GM19468 (cell line): ENCODE measurements at regions not wholly inside any gene's neighbourhood (a gene's known extent, or its start where the extent isn't known, plus 50 kb on each side); places are given as distances from the start of the nearest gene placed in this dataset.

ENCODE experiments used
- ATAC-seq: cut with Tn5 transposase; IDR thresholded peaks from one replicate; pipeline ENCODE4 v1.9.1; 2021; ENCODE audit warnings: mild to moderate bottlenecking, moderate library complexity, moderate number of reproducible peaks; ENCODE audit not compliant: unreplicated experiment; ENCODE audit errors: extremely low read depth

DNA sequence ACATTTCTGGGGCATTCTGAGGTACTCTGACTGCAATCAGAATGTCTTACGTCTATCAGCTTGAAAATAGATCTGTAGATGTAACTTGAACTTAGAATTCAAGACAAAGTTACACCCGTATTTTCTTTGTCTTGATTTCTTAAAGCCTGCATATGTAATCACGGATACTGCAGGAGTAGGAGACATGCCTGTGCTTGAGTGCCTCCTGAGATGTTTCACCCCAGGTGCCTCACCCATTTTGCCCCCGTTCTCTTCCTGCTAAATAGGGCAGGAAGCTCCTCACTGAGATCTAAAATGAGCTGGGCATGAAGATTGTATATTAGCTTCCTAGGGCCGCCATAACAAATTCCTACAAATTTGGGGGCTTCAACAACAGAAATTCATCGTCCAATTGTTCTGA lies 131.9 kb downstream of the RDH14 start:
- no peak for ATAC-seq

- ATAC-seq = no peak
These were observed 132.7 kb downstream of the RDH14 start for GRCh38 chr2:18427762-18428161.

- no peak for ATAC-seq
These were observed 134.3 kb downstream of the RDH14 start for GRCh38 chr2:18426174-18426573.

GRCh38 chr2:18425210-18425703 lies 135.2 kb downstream of the RDH14 start:
- no peak for ATAC-seq

DNA sequence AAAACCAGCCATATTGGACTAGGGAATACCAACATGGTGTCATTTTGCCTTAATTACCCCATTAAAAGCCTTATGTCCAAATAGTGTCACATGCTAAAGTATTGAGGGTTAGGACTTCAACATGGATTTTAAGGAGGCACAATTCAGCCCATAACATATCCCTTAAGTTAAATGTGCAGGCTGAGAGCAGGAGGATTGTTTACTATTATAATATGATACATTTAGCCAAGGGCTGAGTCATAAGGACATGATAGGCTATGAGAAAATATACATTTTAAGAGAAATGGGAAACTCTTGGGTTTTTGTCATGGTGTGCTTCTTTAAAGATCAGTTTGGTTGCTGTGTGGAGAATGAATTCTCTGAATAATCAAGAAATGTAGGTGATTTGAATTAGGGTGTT lies 136.8 kb downstream of the RDH14 start:
- no peak for ATAC-seq

GRCh38 chr2:18422432-18423165 lies 137.9 kb downstream of the RDH14 start:
- no peak for ATAC-seq

DNA sequence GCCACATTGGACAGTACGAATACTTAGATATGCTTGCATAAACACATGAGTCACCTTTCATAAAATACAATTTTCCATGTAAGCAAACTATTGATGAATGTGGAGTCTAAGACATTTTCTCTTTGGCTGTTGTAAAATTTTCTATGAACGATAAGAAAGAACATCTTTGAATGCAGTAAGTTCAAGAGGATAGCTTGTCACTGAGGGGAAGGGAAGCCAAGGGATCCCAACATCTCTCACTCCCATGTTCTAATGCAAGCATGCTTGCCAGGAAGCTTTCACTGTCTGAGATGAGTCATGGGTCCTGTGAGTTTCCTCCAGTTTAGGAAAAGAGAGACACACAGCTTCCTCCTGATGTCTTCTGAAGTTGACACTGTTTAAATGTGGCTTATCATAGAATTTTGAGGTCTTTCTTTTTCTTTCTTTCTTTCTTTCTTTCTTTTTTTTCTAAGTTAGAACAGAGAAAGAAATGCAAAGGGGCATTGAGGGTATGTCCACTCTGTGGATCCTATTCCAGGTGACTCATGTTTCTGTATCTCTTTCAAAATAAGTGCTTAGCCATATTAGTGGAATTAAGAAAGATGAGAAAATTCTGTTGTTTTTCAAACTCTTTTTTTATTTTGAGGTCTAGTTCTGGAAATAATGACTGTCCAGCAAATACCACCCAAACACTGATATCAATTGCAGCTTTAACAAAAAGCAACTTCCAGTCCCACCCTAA lies 146.6 kb downstream of the RDH14 start:
- ATAC-seq = no peak

DNA sequence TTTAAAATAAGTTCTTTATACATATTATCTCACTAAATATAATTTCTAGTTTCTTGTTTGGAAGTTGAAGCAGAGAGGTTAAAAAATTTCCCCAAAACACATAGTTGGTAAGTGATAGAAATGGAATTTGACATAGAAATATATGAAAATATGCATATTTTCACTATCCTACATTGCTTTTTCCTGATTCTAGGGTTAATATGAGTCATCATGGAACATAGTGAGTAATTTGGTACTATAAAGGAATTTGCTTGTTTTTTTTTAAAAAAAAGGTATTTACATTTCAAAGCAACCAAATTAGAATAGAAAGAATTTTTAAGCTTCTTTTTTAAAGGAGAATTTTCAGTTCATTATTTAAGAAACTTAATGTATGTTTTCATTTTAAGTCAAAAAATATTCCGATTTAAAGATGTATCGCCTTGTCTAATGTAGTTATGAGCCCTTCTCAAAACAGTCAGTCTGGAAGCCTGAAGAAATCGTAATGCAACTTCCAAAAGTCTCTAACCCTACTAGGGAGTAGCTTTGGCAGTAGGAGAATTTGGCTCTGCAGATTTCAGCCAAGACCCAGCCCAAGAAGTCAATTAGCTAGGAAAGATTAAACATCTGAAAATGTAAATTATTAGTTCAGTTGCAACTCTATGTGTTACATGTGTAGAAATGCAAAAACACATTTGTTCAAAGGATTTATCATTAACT lies 147.3 kb downstream of the RDH14 start:
- ATAC-seq = no peak

- ATAC-seq = no peak
These were observed 148.8 kb downstream of the RDH14 start for GRCh38 chr2:18411626-18412025.

- ATAC-seq = no peak
These were observed 149.9 kb downstream of the RDH14 start for GRCh38 chr2:18410543-18410942.

DNA sequence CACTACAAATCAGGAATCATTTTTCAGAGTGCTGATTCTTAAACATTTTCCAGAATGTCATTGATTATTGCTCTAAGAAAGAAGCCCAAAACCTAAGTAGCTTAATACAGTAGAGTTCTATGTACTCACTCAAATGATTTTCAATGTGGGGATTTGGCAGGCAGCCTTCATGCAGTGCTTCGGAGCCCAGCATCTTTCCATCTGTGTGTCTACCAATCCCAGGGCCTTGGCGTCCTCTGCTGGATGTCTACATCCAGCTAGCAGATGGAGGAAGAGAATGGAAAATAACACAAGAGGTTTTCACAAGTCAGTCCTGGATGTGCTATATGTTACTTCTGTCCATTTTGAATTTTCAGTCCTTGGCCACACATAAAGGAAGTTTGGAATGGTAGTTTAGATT lies 151.8 kb downstream of the RDH14 start:
- ATAC-seq = no peak

DNA sequence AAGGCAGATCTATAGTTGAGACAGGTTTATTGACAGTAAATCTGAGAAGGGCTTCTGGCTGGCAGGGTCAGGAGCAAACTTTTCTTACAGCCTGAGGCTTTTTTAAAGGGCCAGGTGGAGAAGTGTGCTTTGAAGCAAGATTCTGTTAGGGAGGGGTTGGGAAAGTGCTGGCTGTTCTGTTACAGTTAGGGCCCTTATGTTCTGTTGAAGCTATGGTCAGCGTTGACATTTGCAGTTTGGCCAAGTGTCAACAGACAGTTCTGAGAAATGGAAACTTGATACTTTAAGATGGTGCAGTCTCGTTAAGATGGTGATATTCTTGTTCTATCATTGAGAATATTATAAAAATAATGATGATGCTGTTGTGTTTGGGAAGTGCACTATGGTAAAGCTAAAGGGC lies 154.2 kb downstream of the RDH14 start:
- ATAC-seq = no peak

DNA sequence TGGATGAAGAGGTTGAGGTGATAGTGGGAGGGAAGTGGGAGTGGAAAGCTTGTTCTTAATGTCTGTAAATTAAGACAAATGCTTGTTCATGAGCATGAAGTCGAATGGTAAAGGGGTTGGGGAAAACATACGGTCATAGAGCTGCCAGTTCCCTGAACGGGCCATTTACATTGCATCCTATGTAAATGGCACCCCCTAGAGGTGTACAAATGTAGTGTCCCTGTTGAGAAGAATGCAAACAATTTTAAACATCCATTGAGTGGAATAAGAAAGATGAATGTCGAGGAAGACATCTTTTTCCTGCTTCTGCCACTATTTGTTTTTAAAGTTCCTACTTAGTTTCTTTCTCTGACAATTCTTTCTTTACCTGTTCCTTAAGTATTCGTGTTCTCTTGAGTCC lies 155.7 kb downstream of the RDH14 start:
- ATAC-seq = no peak

DNA sequence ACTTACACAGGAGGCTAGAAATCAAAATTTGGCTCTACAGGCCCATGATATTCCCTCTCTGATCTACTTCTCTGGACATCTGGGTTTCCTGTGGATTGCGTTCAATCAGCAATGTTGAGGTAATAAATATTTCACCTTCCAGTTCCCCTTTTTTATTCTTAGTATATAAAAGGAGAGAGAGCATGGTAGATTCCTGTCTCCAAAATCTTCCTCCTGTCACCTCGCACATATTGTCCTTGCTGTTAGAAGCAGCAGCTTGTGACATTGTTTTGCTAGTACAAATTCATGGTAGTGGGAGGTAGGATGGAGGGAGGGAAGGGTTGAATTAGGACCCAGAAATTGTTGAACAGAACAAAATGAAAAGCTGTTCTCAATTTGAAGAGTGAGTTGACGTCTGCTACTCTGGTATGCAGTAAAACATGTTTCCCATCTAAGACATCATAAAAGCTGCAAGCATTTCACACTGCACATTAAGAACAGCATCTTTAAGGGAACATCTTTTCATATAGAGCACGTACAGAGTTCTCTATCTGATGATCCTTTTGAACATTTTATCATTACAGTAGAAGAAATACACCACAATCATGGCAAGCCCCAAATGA lies 156.4 kb downstream of the RDH14 start:
- no peak for ATAC-seq

DNA sequence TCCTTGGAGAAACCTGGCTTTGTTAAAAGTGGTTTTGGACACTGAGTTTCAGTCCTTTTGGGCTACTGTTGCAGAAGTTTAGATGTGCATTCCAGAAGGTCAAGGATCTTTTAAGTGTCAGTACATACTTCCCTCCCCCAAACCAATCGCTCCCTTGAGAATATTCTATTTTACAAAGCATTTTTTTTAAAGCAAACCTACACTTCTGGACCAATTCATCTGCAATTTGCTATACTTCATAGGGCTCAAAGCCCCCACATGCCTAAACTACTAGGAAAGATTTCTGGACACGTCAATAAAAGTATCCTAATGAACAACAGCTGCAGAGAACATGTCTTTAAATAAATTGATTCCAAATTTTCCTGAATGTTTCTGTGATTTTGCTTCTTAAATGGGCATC lies 157.6 kb downstream of the RDH14 start:
- no peak for ATAC-seq

GRCh38 chr2:18401471-18401870 lies 159.0 kb downstream of the RDH14 start:
- ATAC-seq = no peak

GRCh38 chr2:18399601-18400000 lies 160.9 kb downstream of the RDH14 start:
- no peak for ATAC-seq

- ATAC-seq = no peak
These were observed 161.6 kb downstream of the RDH14 start for GRCh38 chr2:18398833-18399232.

DNA sequence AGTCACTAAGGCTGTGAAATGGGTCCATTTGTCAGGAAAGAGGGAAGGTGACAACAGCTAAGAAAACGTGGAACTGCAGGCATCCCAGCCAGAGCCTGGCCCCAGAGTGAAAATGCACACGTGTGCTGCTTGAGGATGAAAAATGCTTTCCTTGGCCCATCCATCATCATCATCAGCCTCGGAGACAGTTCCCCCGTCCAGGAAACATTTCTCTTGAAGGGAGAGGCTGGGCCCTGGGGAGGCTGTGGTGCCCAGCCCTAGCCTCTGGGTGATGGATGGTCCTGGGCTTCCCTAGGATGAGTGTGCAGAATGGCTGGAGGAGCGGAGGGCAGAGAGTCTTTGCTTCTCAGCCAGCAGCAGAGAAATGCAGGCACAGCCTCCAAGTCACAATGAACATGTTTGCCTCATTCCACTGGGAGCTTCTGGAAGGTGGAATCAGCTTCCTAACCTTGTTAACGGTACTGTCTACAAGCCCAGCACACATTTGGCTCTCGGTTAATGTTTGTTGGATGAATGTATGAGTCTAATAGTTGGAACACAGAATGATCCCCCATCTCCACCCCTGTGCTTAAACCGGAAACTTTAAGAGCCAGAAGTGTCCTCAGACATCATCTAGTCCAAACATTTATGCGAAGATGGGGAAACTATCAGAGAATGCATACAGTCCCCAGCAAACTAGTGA lies 164.0 kb downstream of the RDH14 start:
- ATAC-seq = no peak

GRCh38 chr2:18395555-18395954 lies 164.9 kb downstream of the RDH14 start:
- no peak for ATAC-seq
